ENCODE measurements at regions not wholly inside any gene's neighbourhood (a gene's known extent, or its start where the extent isn't known, plus 50 kb on each side); places are given as distances from the start of the nearest gene placed in this dataset.

DNA sequence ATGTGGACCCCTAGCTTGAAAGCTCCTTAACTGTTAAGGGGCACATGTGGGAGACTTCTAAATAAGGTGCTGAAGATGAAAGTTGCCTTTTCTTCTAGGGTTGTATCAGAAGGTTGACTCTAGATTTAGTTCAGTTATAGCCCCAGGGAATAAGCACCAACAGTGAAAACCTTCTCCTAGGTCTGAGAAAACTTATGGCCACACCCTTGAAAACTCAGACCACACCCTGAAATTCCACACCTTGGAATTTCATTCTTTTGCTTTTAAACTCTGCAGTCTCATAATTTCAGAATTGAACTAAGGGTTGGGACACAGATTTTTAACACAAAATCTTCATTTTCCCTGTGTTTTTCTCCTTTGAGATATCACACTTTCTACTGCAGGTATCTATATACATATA is 355.8 kb upstream of the IL12A start:
- no peak for TF ChIP-seq CTCF (IDR thresholded peaks at IDR 0.05)
- TF ChIP-seq EP300 (IDR thresholded peaks at IDR 0.05), result no peak
- TF ChIP-seq POLR2A (IDR thresholded peaks at IDR 0.05), result no peak
